Duodenal mucosa (tissue), 2 donors: ENCODE measurements at regions not wholly inside any gene's neighbourhood (a gene's known extent, or its start where the extent isn't known, plus 50 kb on each side); places are given as distances from the start of the nearest gene placed in this dataset.
"Not testable (repeated sequence)": the region's sequence is repeated elsewhere in the genome, so short reads cannot be mapped to it uniquely, and the experiment has no call there.

ENCODE experiments used
- H3K27ac ChIP-seq: one replicate; pipeline ENCODE4 v1.7.0; 2013; ENCODE audit warnings: low read depth, low read length
- H3K27me3 ChIP-seq, 2 donors: one replicate each; pipeline ENCODE4 v1.7.0; 2013; ENCODE audit warnings: low read length in 2 of 2, control low read depth in 1 of 2; ENCODE audit not compliant: insufficient read depth in 2 of 2, control insufficient read depth in 1 of 2
- H3K36me3 ChIP-seq, 2 donors: one replicate each; pipeline ENCODE4 v1.7.0; 2013; ENCODE audit warnings: low read length in 2 of 2, control low read depth in 1 of 2; ENCODE audit not compliant: insufficient read depth in 2 of 2, control insufficient read depth in 1 of 2
- H3K4me1 ChIP-seq, 2 donors: one replicate each; pipeline ENCODE4 v1.7.0; 2013; ENCODE audit warnings: low read length in 2 of 2, control low read depth in 1 of 2; ENCODE audit not compliant: insufficient read depth in 2 of 2, control insufficient read depth in 1 of 2
- H3K4me3 ChIP-seq, 2 donors: one replicate each; pipeline ENCODE4 v1.7.0; 2013; ENCODE audit warnings: low read length in 2 of 2, low read depth in 1 of 2
- H3K9ac ChIP-seq, 2 donors: one replicate each; pipeline ENCODE4 v1.7.0; 2013; ENCODE audit warnings: low read length in 2 of 2, low read depth in 1 of 2
- H3K9me3 ChIP-seq, 2 donors: one replicate each; pipeline ENCODE4 v1.7.0; 2013; ENCODE audit warnings: low read length in 2 of 2, control low read depth in 1 of 2; ENCODE audit not compliant: control insufficient read depth in 1 of 2

DNA sequence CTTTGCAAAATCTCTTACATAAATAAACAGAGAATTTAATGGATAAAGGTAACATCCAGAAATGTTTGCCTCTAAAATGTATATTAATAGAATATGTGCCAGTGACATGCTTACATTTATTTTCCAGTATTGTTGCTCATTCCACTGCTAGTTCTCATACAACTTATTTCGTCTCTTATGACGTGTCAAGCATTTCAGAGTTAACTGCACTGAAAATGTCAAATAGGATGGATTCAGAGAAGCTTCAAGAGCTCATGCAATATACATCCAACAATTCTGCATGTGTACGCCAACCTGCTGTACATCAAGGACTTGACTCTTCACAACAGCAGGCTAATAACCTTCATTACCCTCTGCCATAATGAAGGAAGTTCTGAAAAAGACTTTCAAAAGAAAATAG lies 386.2 kb upstream of the IZUMO3 start:
- no peak overlapping the region for H3K9ac ChIP-seq
- H3K27ac ChIP-seq: no peak overlapping the region
- H3K36me3 ChIP-seq: no peaks in the 10 kb centered on the region
- no peaks in the 10 kb centered on the region for H3K4me1 ChIP-seq
- no peak overlapping the region for H3K4me3 ChIP-seq
- H3K27me3 ChIP-seq: no peaks in the 10 kb centered on the region
- H3K9me3 ChIP-seq: peaks cover 6 to 10% of the 10 kb centered on the region in 2 donors

DNA sequence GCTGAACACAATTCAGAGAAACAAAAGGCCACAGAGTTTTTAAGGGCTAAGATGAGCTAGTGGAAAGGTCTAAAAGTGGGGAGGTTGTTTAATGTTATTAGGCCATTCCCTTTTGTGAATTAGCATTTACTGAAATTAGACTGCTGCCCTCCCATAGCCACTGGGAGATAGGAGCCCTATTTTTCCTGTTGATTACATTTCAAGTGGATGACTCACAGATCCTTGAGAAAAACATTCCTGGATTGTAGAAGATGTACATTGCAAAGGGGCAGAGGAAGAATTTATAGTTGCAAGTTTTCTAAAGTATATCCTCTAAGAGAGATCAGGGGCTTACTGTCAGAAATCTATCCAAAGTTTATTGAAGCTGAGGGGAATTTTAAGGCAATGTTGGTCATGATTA lies 367.1 kb upstream of the IZUMO3 start:
- Histone ChIP-seq H3K27me3 (no peaks in the 10 kb centered on the region), H3K36me3 (no peaks in the 10 kb centered on the region), H3K4me3 (no peak overlapping the region), H3K9me3 (no peaks in the 10 kb centered on the region), H3K9ac (no peak overlapping the region), H3K4me1 (no peaks in the 10 kb centered on the region), H3K27ac (no peak overlapping the region)

DNA sequence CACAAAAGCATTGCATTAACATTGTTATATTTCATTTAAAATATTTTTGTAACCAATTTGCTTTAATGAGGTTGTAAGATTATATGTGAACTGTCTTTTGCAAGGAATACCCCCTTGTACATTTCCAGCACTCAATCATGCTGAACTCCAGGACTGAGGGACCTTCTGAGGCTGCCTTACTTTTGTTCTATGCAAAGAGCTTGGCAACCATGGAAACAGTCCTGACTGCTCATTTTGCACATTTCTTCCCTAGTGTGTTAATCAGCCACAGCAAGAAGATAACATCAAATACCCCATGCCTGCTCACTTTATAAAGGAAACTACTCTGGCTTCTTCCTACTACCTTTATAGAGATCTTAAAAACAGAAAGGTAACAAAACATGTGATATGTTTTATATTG lies 355.6 kb upstream of the IZUMO3 start:
- Histone ChIP-seq H3K9ac (no peak overlapping the region), H3K4me3 (no peak overlapping the region), H3K9me3 (peaks cover 0 to 6% of the 10 kb centered on the region in 2 donors), H3K36me3 (no peaks in the 10 kb centered on the region), H3K27me3 (no peaks in the 10 kb centered on the region), H3K27ac (no peak overlapping the region), H3K4me1 (no peaks in the 10 kb centered on the region)

DNA sequence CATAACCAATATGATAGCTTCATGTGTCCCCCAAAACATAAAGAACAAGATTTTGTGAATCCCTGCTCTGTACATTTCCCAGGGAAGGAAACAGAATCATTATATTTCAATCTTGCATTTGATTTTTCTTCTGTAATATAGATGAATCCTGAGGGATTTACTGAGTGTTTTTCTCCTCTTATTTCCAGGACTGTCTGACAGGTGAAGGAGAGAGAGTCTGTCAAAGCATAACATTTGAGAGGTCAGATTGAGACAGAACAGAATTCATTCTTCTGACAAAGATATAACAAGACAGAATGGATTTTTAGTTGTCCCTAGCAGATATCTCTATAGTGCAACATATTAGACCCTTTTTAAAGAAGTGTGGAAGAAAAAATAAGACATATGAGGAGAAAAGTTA lies 354.5 kb upstream of the IZUMO3 start:
- no peak overlapping the region for H3K27ac ChIP-seq
- H3K4me1 ChIP-seq: no peaks in the 10 kb centered on the region

GRCh38 chr9:24899463-24899862 lies 353.8 kb upstream of the IZUMO3 start:
- H3K9me3 ChIP-seq: peaks cover 0 to 6% of the 10 kb centered on the region in 2 donors
- H3K36me3 ChIP-seq: no peaks in the 10 kb centered on the region
- H3K4me1 ChIP-seq: no peaks in the 10 kb centered on the region
- H3K9ac ChIP-seq: no peak overlapping the region
- H3K4me3 ChIP-seq: no peak overlapping the region
- H3K27me3 ChIP-seq: no peaks in the 10 kb centered on the region
- H3K27ac ChIP-seq: no peak overlapping the region

More for the DNA sequence above, 354.5 kb upstream of the IZUMO3 start:
- Histone ChIP-seq H3K9ac (no peak overlapping the region), H3K36me3 (no peaks in the 10 kb centered on the region), H3K9me3 (peaks cover 0 to 6% of the 10 kb centered on the region in 2 donors), H3K27me3 (no peaks in the 10 kb centered on the region), H3K4me3 (no peak overlapping the region)

DNA sequence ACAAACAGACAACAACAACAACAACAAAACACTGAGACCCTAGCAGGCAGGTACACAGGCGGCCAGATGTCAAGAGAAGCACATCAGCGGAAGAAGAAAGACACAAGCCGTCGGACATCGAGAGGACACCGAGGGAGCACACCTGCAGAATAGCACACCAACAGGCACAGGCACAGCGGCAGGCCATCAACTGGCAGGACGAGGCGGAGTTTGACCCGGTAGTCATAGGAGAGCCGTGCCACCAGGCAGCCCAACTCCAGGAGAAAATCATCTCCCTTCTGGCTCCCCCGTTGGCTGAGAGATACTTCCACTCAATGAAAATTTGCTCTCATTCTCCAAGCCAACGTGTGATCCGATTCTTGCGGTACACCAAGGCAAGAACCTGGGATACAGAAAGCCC lies 352.1 kb upstream of the IZUMO3 start:
- H3K4me3 ChIP-seq: no peak overlapping the region
- H3K36me3 ChIP-seq: no peaks in the 10 kb centered on the region
- no peak overlapping the region for H3K27ac ChIP-seq
- H3K9me3 ChIP-seq: peaks cover 0 to 6% of the 10 kb centered on the region in 2 donors
- H3K27me3 ChIP-seq: no peaks in the 10 kb centered on the region
- H3K4me1 ChIP-seq: no peaks in the 10 kb centered on the region
- no peak overlapping the region for H3K9ac ChIP-seq

GRCh38 chr9:24881361-24881760 lies 335.7 kb upstream of the IZUMO3 start:
- no peak overlapping the region for H3K4me3 ChIP-seq
- H3K36me3 ChIP-seq: no peaks in the 10 kb centered on the region
- H3K9ac ChIP-seq: no peak overlapping the region
- H3K4me1 ChIP-seq: no peaks in the 10 kb centered on the region
- H3K27ac ChIP-seq: no peak overlapping the region
- H3K27me3 ChIP-seq: no peaks in the 10 kb centered on the region
- H3K9me3 ChIP-seq: peaks cover 0 to 2% of the 10 kb centered on the region in 2 donors

GRCh38 chr9:24879591-24879990 lies 333.9 kb upstream of the IZUMO3 start:
- Histone ChIP-seq H3K4me3 (no peak overlapping the region), H3K4me1 (no peaks in the 10 kb centered on the region), H3K36me3 (no peaks in the 10 kb centered on the region), H3K27ac (no peak overlapping the region), H3K9me3 (peaks cover 0 to 2% of the 10 kb centered on the region in 2 donors), H3K9ac (no peak overlapping the region), H3K27me3 (no peaks in the 10 kb centered on the region)

- H3K27me3 ChIP-seq, H3K27ac ChIP-seq, H3K36me3 ChIP-seq, H3K9ac ChIP-seq, H3K9me3 ChIP-seq, H3K4me3 ChIP-seq, H3K4me1 ChIP-seq: not testable (repeated sequence)
These were observed 310.9 kb upstream of the IZUMO3 start for GRCh38 chr9:24856601-24857000.

DNA sequence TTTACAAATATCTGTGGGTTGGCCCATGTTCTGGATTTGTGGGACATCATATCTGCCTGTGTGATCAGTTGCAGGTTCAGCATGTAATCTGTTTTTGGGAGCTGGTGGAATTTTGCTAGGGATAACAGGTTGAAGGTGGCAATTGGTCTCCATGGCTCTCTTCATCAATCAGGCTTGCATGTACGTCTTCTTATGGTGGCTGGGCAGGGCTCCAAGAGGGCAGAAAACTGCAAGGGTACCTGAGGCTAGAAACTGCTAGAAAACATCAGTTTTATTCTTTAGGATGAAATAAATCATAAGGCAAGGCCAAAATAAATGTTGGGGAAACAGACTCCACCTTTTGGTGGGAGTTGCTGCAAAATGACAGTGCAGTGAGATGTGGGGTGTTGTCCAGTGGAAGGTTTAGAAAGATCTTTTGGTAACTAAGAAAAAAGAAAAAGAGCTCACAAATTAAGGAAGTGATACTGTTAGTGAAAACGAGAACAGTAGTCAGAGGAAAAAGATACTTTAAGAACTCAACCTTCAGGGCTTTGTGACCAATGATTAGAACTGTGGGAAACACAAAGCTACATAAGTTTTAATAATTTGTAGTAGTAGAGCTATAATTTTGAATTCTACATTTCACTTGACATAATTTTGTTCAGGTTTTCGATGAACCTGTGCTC lies 300.7 kb upstream of the IZUMO3 start:
- Histone ChIP-seq H3K27ac (no peak overlapping the region), H3K4me1 (no peaks in the 10 kb centered on the region), H3K27me3 (no peaks in the 10 kb centered on the region), H3K4me3 (no peak overlapping the region), H3K9me3 (peaks cover 4 to 14% of the 10 kb centered on the region in 2 donors), H3K36me3 (no peaks in the 10 kb centered on the region), H3K9ac (no peak overlapping the region)

- peaks cover 4 to 14% of the 10 kb centered on the region in 2 donors for H3K9me3 ChIP-seq
- no peak overlapping the region for H3K27ac ChIP-seq
- H3K27me3 ChIP-seq: no peaks in the 10 kb centered on the region
- H3K4me1 ChIP-seq: no peaks in the 10 kb centered on the region
- no peak overlapping the region for H3K9ac ChIP-seq
- H3K36me3 ChIP-seq: no peaks in the 10 kb centered on the region
- H3K4me3 ChIP-seq: no peak overlapping the region
These were observed 298.5 kb upstream of the IZUMO3 start for GRCh38 chr9:24844217-24844616.
